ENCODE measurements at regions not wholly inside any gene's neighbourhood (a gene's known extent, or its start where the extent isn't known, plus 50 kb on each side); places are given as distances from the start of the nearest gene placed in this dataset.

DNA sequence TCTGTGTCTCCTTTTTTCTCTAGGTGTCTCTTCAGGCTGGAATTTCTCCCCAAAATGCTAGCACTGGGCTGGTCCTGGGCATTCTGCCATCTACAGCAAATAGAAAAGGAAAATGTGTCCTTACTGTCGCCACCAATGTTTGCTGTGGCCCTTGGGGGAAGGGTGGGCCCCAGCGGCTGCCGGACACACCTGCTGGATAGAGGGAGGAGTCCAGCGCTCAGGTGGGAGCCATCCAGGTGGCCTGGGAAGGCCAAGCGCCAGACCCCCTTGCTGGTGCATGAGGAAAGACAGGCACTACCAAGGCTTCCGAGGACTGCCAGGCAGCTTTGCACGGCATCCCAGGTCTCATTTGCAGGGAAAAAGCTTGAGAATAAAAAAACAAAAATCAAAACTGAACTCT lies 147.7 kb upstream of the GATA6 start:
- Histone ChIP-seq H3K9me3 (ENCODE audit: control insufficient read depth, insufficient read depth, low read depth, low read length) (no peaks in the 10 kb centered on the region), H3K4me3 (ENCODE audit: low read depth in 2 of 2, low read length in 2 of 2) (no peak overlapping the region), H3K27ac (ENCODE audit: low read length) (no peak overlapping the region), H3K27me3 (ENCODE audit: control insufficient read depth, insufficient read depth, low read length) (no peaks in the 10 kb centered on the region), H3K4me1 (ENCODE audit: control insufficient read depth, insufficient read depth, low read length) (no peaks in the 10 kb centered on the region), H3K36me3 (ENCODE audit: control insufficient read depth, insufficient read depth, low read length) (no peaks in the 10 kb centered on the region)
- in situ Hi-C loops (cut with HindIII; ENCODE audit: low pct_unique_long_range_greater_than_20kb, low sequenced_read_pairs) (no loop called here), intact Hi-C loops (cut with micrococcal nuclease; ENCODE audit: unreplicated experiment) (no loop called here)
- BruUV-seq (replicated peaks) = no TSS peak
- ChIA-PET POLR2A (no interaction called here), CTCF (no interaction called here)
- no peak for DNase-seq (ENCODE audit: low read depth, low spot score)
- ATAC-seq = no peak
- TF ChIP-seq SIN3A (IDR thresholded peaks at IDR 0.05; ENCODE audit: borderline replicate concordance, insufficient read depth, low read depth, low read length) = no peak
- TF ChIP-seq, protein P1, sequence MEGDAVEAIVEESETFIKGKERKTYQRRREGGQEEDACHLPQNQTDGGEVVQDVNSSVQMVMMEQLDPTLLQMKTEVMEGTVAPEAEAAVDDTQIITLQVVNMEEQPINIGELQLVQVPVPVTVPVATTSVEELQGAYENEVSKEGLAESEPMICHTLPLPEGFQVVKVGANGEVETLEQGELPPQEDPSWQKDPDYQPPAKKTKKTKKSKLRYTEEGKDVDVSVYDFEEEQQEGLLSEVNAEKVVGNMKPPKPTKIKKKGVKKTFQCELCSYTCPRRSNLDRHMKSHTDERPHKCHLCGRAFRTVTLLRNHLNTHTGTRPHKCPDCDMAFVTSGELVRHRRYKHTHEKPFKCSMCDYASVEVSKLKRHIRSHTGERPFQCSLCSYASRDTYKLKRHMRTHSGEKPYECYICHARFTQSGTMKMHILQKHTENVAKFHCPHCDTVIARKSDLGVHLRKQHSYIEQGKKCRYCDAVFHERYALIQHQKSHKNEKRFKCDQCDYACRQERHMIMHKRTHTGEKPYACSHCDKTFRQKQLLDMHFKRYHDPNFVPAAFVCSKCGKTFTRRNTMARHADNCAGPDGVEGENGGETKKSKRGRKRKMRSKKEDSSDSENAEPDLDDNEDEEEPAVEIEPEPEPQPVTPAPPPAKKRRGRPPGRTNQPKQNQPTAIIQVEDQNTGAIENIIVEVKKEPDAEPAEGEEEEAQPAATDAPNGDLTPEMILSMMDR (IDR thresholded peaks at IDR 0.05) = no peak
- no peak for TF ChIP-seq TCF7L2 (IDR thresholded peaks at IDR 0.05; ENCODE audit: low read depth, low read length)
- TF ChIP-seq, protein P2, sequence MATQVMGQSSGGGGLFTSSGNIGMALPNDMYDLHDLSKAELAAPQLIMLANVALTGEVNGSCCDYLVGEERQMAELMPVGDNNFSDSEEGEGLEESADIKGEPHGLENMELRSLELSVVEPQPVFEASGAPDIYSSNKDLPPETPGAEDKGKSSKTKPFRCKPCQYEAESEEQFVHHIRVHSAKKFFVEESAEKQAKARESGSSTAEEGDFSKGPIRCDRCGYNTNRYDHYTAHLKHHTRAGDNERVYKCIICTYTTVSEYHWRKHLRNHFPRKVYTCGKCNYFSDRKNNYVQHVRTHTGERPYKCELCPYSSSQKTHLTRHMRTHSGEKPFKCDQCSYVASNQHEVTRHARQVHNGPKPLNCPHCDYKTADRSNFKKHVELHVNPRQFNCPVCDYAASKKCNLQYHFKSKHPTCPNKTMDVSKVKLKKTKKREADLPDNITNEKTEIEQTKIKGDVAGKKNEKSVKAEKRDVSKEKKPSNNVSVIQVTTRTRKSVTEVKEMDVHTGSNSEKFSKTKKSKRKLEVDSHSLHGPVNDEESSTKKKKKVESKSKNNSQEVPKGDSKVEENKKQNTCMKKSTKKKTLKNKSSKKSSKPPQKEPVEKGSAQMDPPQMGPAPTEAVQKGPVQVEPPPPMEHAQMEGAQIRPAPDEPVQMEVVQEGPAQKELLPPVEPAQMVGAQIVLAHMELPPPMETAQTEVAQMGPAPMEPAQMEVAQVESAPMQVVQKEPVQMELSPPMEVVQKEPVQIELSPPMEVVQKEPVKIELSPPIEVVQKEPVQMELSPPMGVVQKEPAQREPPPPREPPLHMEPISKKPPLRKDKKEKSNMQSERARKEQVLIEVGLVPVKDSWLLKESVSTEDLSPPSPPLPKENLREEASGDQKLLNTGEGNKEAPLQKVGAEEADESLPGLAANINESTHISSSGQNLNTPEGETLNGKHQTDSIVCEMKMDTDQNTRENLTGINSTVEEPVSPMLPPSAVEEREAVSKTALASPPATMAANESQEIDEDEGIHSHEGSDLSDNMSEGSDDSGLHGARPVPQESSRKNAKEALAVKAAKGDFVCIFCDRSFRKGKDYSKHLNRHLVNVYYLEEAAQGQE (IDR thresholded peaks at IDR 0.05; ENCODE audit: insufficient read depth in 1 of 2, low read depth in 2 of 2, low read length in 1 of 2) = no peak
- TF ChIP-seq POLR2AphosphoS5 (IDR thresholded peaks at IDR 0.05; ENCODE audit: low read depth, low read length) = no peak

DNA sequence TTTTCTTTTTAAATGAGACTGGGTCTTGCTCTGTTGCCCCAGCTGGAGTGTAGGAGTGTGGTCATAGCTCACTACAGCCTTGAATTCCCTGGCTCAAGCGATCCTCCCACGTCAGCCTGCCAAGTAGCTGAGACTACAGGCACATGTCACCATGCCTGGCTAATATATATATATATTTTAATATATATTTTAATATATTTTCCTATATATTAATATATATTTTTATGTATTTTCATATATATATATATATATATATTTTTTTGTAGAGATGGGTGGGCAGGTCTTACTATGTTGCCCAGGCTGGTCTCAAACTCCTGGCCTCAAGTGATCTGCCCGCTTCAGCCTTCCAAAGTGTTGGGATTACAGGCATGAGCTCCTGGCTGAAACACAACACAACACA lies 144.5 kb upstream of the GATA6 start:
- H3K4me1 ChIP-seq (ENCODE audit: control insufficient read depth, insufficient read depth, low read length) = no peaks in the 10 kb centered on the region
- in situ Hi-C loops (cut with HindIII; ENCODE audit: low pct_unique_long_range_greater_than_20kb, low sequenced_read_pairs) = no loop called here
- H3K36me3 ChIP-seq (ENCODE audit: control insufficient read depth, insufficient read depth, low read length) = no peaks in the 10 kb centered on the region
- H3K9me3 ChIP-seq (ENCODE audit: control insufficient read depth, insufficient read depth, low read depth, low read length) = no peaks in the 10 kb centered on the region
- ChIA-PET POLR2A (no interaction called here), CTCF (no interaction called here)
- TF ChIP-seq TCF7L2 (IDR thresholded peaks at IDR 0.05; ENCODE audit: low read depth, low read length) (no peak), SIN3A (IDR thresholded peaks at IDR 0.05; ENCODE audit: borderline replicate concordance, insufficient read depth, low read depth, low read length) (no peak)
- TF ChIP-seq, protein P1 (IDR thresholded peaks at IDR 0.05) = no peak
- TF ChIP-seq, protein P2 (IDR thresholded peaks at IDR 0.05; ENCODE audit: insufficient read depth in 1 of 2, low read depth in 2 of 2, low read length in 1 of 2) = no peak
- no TSS peak for BruUV-seq (replicated peaks)
- intact Hi-C loops (cut with micrococcal nuclease; ENCODE audit: unreplicated experiment) = no loop called here
- ATAC-seq (no peak), DNase-seq (ENCODE audit: low read depth, low spot score) (no peak)
- no peaks in the 10 kb centered on the region for H3K27me3 ChIP-seq (ENCODE audit: control insufficient read depth, insufficient read depth, low read length)
- H3K27ac ChIP-seq (ENCODE audit: low read length) = no peak overlapping the region
- no peak overlapping the region for H3K4me3 ChIP-seq (ENCODE audit: low read depth in 2 of 2, low read length in 2 of 2)

All from Panc1 (cell line).